AG10803 (cell line): ENCODE measurements at regions not wholly inside any gene's neighbourhood (a gene's known extent, or its start where the extent isn't known, plus 50 kb on each side); places are given as distances from the start of the nearest gene placed in this dataset.

Experiments
- DNase-seq: peaks from one replicate; pipeline ENCODE4 v3.0.0; 2010; ENCODE audit warnings: low read depth
- H3K4me3 ChIP-seq: 2 replicates; pipeline ENCODE4 v1.5.1; 2011; ENCODE audit warnings: mild to moderate bottlenecking, low read length, control low read depth
- CTCF ChIP-seq: conservative IDR thresholded peaks from 2 replicates; pipeline ENCODE4 v1.5.1; 2011; ENCODE audit warnings: mild to moderate bottlenecking, low read length, control low read depth, inconsistent platforms

GRCh38 chr3:117399311-117400078, 689.9 kb downstream of the TUSC7 start:
- peak overlapping the region; percentile 21 for H3K4me3 ChIP-seq

GRCh38 chr3:117400303-117400702, 690.7 kb downstream of the TUSC7 start:
- no peak overlapping the region for H3K4me3 ChIP-seq
- no peak for TF ChIP-seq CTCF
- no peak for DNase-seq

More at GRCh38 chr3:117399311-117400078, 689.9 kb downstream of the TUSC7 start:
- TF ChIP-seq CTCF, result no peak
- DNase-seq, result peak; percentile 29

- TF ChIP-seq CTCF, result no peak
- H3K4me3 ChIP-seq, result no peak overlapping the region
- no peak for DNase-seq
Measured at GRCh38 chr3:117404141-117404540, 694.6 kb downstream of the TUSC7 start.

GRCh38 chr3:117404730-117405129, 695.2 kb downstream of the TUSC7 start:
- H3K4me3 ChIP-seq, result no peak overlapping the region
- no peak for TF ChIP-seq CTCF
- DNase-seq, result no peak

GRCh38 chr3:117405359-117405758, 695.8 kb downstream of the TUSC7 start:
- TF ChIP-seq CTCF, result no peak
- DNase-seq, result no peak
- no peak overlapping the region for H3K4me3 ChIP-seq

- peak; percentile 7 for DNase-seq
- no peak overlapping the region for H3K4me3 ChIP-seq
- peak; percentile 41 for TF ChIP-seq CTCF
Measured at GRCh38 chr3:117407317-117407716, 697.7 kb downstream of the TUSC7 start.

GRCh38 chr3:117408811-117409210, 699.2 kb downstream of the TUSC7 start:
- no peak for TF ChIP-seq CTCF
- no peak overlapping the region for H3K4me3 ChIP-seq
- DNase-seq, result peak; percentile 35
